Sigmoid colon (tissue), 3 donors: ENCODE measurements at regions not wholly inside any gene's neighbourhood (a gene's known extent, or its start where the extent isn't known, plus 50 kb on each side); places are given as distances from the start of the nearest gene placed in this dataset.

ENCODE experiments used
- CTCF ChIP-seq, 4 experiments: fragments of 450-650 bp in 3 of 4; fragments of 200-600 bp in 1 of 4; IDR thresholded peaks; one replicate each; pipeline ENCODE4 v1.5.1; 2016 to 2019; ENCODE audit warnings: antibody characterized with exemption in 4 of 4, mild to moderate bottlenecking in 3 of 4, moderate library complexity in 2 of 4
- POLR2A ChIP-seq, 2 donors: fragments of 450-650 bp; IDR thresholded peaks; one replicate each; pipeline ENCODE4 v1.6.1; 2016; ENCODE audit warnings: antibody characterized with exemption in 2 of 2, mild to moderate bottlenecking in 2 of 2, moderate library complexity in 2 of 2

GRCh38 chr5:164312801-164313200 lies 807.4 kb downstream of the MAT2B start:
- TF ChIP-seq CTCF (IDR thresholded peaks at IDR 0.05) (no peak), POLR2A (IDR thresholded peaks at IDR 0.05) (no peak)
